Erythroblast (primary cell): ENCODE measurements at regions not wholly inside any gene's neighbourhood (a gene's known extent, or its start where the extent isn't known, plus 50 kb on each side); places are given as distances from the start of the nearest gene placed in this dataset.

Source experiments
- GATA1 ChIP-seq: IDR thresholded peaks from 2 replicates; pipeline ENCODE4 v1.6.1; 2011; ENCODE audit warnings: low read depth, mild to moderate bottlenecking, control low read depth, low read length, moderate library complexity
- POLR2A ChIP-seq: IDR thresholded peaks from 2 replicates; pipeline ENCODE4 v1.6.1; 2011; ENCODE audit warnings: mild to moderate bottlenecking, low read length

GRCh38 chr12:126397660-126398059, 1332.4 kb downstream of the AACS start:
- TF ChIP-seq POLR2A (no peak), GATA1 (no peak)
